CD4-positive, CD25-positive, alpha-beta regulatory T cell (primary cell): ENCODE measurements at regions not wholly inside any gene's neighbourhood (a gene's known extent, or its start where the extent isn't known, plus 50 kb on each side); places are given as distances from the start of the nearest gene placed in this dataset.

Experiments used
- ATAC-seq, 2 donors: fragments of 150-1000 bp; cut with Tn5 transposase; one replicate each; pipeline ENCODE4 v1.10.0; 2021; ENCODE audit warnings: low read depth in 2 of 2, moderate number of reproducible peaks in 2 of 2, moderate library complexity in 1 of 2
- DNase-seq, 3 donors: peaks; one replicate each; pipeline versions ENCODE4 v3.0.0 to v3.0.0-alpha.2; 2012 to 2022; ENCODE audit warnings: mixed read lengths in 1 of 3
- H3K27ac ChIP-seq: one replicate; pipeline ENCODE4 v1.7.0; 2013; ENCODE audit warnings: mild to moderate bottlenecking, low read length; ENCODE audit not compliant: insufficient read depth, poor library complexity, severe bottlenecking
- H3K27me3 ChIP-seq: one replicate; pipeline ENCODE4 v1.7.0; 2013; ENCODE audit warnings: low read length; ENCODE audit not compliant: control insufficient read depth, insufficient read depth
- H3K36me3 ChIP-seq: one replicate; pipeline ENCODE4 v1.7.0; 2013; ENCODE audit warnings: mild to moderate bottlenecking, low read length, moderate library complexity; ENCODE audit not compliant: control insufficient read depth, insufficient read depth
- H3K4me1 ChIP-seq: 2 replicates; pipeline ENCODE4 v1.7.0; 2013; ENCODE audit warnings: mild to moderate bottlenecking, low read length; ENCODE audit not compliant: insufficient read depth, control insufficient read depth, poor library complexity, severe bottlenecking
- H3K4me3 ChIP-seq: one replicate; pipeline ENCODE4 v1.7.0; 2013; ENCODE audit warnings: low read depth, mild to moderate bottlenecking, low read length, moderate library complexity
- H3K9me3 ChIP-seq, 2 experiments: 1 replicate in 1 of 2; 2 replicates in 1 of 2; pipeline ENCODE4 v1.7.0; 2013; ENCODE audit warnings: low read length in 2 of 2, mild to moderate bottlenecking in 1 of 2, moderate library complexity in 1 of 2; ENCODE audit not compliant: control insufficient read depth in 2 of 2
- H3K27ac Mint-ChIP-seq, 3 donors: one replicate each; pipeline ENCODE4 v1.8.0; 2020 to 2022; ENCODE audit warnings: mild to moderate bottlenecking in 3 of 3, mixed read lengths in 3 of 3, moderate library complexity in 2 of 3
- H3K27me3 Mint-ChIP-seq: one replicate; pipeline ENCODE4 v1.8.0; 2022; ENCODE audit warnings: mild to moderate bottlenecking, mixed read lengths
- H3K36me3 Mint-ChIP-seq: one replicate; pipeline ENCODE4 v1.8.0; 2020; ENCODE audit warnings: mixed read lengths
- H3K4me1 Mint-ChIP-seq, 4 donors: one replicate each; pipeline ENCODE4 v1.8.0; 2020 to 2022; ENCODE audit warnings: mixed read lengths in 4 of 4, mild to moderate bottlenecking in 1 of 4
- H3K4me3 Mint-ChIP-seq, 4 donors: one replicate each; pipeline ENCODE4 v1.8.0; 2020 to 2022; ENCODE audit warnings: mild to moderate bottlenecking in 4 of 4, mixed read lengths in 4 of 4, moderate library complexity in 3 of 4
- H3K9me3 Mint-ChIP-seq, 7 donors: one replicate each; pipeline ENCODE4 v1.8.0; 2020 to 2022; ENCODE audit warnings: mixed read lengths in 7 of 7, mild to moderate bottlenecking in 3 of 7, moderate library complexity in 2 of 7

DNA sequence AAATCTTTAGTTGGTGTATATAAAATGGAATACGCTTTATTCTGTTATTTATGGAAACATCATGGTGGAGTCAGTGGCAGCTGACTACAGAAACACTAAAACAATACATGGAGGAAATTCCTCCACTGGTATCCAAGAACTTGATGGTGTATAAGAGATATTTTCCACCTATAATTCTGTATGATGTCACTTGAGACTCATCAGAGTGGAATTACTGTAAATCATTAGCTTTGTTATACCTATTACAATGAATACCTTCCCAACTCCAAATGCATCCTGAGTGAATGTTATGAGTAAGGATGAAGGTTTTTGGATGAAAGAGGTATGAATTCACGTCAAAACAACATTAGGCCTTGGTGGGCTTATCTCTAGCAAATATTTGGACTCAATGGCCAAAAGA, 258.5 kb upstream of the SORL1-AS1 start:
- DNase-seq (no peak), ATAC-seq (no peak)
- H3K4me1 Mint-ChIP-seq = no peaks in the 10 kb centered on the region
- no peak overlapping the region for H3K27ac ChIP-seq
- H3K27ac Mint-ChIP-seq = no peak overlapping the region
- no peaks in the 10 kb centered on the region for H3K9me3 ChIP-seq
- no peaks in the 10 kb centered on the region for H3K4me1 ChIP-seq
- H3K4me3 Mint-ChIP-seq = no peak overlapping the region
- H3K9me3 Mint-ChIP-seq = peaks cover 0 to 3% (median 0%) of the 10 kb centered on the region in 7 donors
- no peaks in the 10 kb centered on the region for H3K27me3 Mint-ChIP-seq
- no peaks in the 10 kb centered on the region for H3K36me3 Mint-ChIP-seq
- no peaks in the 10 kb centered on the region for H3K36me3 ChIP-seq
- H3K4me3 ChIP-seq = no peak overlapping the region
- peaks cover 2% of the 10 kb centered on the region for H3K27me3 ChIP-seq

DNA sequence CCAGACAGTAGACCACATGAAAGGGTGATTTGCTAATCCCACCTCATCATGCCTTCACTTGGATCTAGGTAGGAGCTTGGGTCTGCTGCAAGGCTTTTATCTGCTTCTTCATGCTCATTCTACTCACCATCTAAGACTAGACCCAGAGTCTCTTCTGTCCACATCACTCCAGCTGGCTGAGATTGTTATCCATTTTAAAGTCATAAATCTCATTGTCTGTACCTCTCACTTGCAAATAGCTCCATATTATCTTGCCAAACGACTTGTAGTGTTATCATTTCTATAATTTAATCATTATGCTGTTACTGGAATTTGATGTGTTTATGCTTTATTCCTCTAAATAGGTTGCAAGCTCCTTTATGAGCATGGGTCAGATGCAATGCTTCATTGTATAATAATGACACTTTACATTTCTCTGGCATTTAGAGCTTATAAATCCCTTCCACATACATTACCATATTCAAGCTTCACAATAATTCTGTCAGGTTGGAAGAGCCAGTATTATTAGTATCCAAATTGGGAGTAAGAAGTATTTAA, 254.2 kb upstream of the SORL1-AS1 start:
- Histone ChIP-seq H3K4me1 (no peaks in the 10 kb centered on the region), H3K27me3 (no peaks in the 10 kb centered on the region), H3K9me3 (no peaks in the 10 kb centered on the region), H3K4me3 (no peak overlapping the region), H3K36me3 (no peaks in the 10 kb centered on the region), H3K27ac (no peak overlapping the region)
- Mint-ChIP-seq H3K4me1 (no peaks in the 10 kb centered on the region), H3K27ac (no peak overlapping the region), H3K9me3 (no peaks in the 10 kb centered on the region), H3K4me3 (no peak overlapping the region), H3K36me3 (no peaks in the 10 kb centered on the region), H3K27me3 (peaks cover 8% of the 10 kb centered on the region)
- no peak for ATAC-seq
- no peak for DNase-seq

DNA sequence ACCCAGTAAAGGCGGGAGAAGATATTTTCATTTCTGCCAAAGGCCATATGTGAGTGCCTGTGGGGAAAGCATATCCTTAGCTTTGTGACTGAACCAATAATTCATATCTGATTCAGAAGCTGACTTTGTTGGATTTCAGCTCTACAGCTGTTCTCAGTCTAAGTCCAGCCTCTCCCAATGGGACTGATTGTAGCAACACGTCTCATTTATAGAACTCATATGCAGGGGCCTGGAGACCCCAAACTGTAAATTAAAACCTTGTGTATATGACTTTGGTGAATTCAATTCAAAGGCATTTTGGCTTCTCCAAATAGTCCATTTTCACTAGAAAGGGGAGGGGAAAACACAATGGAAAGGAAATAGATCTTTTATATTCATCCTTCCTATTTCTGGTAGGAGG, 250.4 kb upstream of the SORL1-AS1 start:
- H3K4me3 Mint-ChIP-seq = no peak overlapping the region
- no peak overlapping the region for H3K27ac Mint-ChIP-seq
- no peak for DNase-seq

DNA sequence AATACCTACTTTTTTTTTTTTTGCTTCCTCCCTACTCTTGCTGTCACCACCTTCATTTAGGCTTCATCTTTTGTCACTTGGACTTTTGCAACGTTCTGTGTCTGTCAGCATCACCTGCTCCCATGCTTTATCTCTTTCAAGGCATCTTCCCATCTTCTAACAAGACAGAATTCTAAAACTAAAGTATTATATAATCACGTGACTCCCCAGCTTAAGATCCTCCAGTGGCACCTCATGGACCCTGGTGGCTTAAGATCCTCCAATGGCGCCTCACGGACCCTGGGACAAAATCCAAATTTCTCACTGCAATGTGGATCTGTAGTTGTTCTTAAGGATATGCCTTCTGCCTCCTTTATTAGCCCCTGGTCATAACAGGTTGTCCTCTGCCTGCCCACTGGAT, 248.2 kb upstream of the SORL1-AS1 start:
- DNase-seq = no peak
- no peaks in the 10 kb centered on the region for H3K36me3 ChIP-seq
- Mint-ChIP-seq H3K9me3 (no peaks in the 10 kb centered on the region), H3K4me3 (no peak overlapping the region), H3K4me1 (no peaks in the 10 kb centered on the region), H3K27ac (no peak overlapping the region), H3K36me3 (no peaks in the 10 kb centered on the region), H3K27me3 (peaks cover 22% of the 10 kb centered on the region)
- ATAC-seq = no peak
- H3K4me3 ChIP-seq = no peak overlapping the region
- H3K9me3 ChIP-seq = no peaks in the 10 kb centered on the region
- no peak overlapping the region for H3K27ac ChIP-seq
- H3K4me1 ChIP-seq = no peaks in the 10 kb centered on the region
- H3K27me3 ChIP-seq = no peaks in the 10 kb centered on the region

More for the DNA sequence above, 250.4 kb upstream of the SORL1-AS1 start:
- Histone ChIP-seq H3K9me3 (no peaks in the 10 kb centered on the region), H3K36me3 (no peaks in the 10 kb centered on the region), H3K27me3 (no peaks in the 10 kb centered on the region), H3K4me3 (no peak overlapping the region), H3K4me1 (no peaks in the 10 kb centered on the region), H3K27ac (no peak overlapping the region)
- Mint-ChIP-seq H3K4me1 (no peaks in the 10 kb centered on the region), H3K36me3 (no peaks in the 10 kb centered on the region), H3K27me3 (peaks cover 22% of the 10 kb centered on the region), H3K9me3 (no peaks in the 10 kb centered on the region)
- ATAC-seq = no peak

DNA sequence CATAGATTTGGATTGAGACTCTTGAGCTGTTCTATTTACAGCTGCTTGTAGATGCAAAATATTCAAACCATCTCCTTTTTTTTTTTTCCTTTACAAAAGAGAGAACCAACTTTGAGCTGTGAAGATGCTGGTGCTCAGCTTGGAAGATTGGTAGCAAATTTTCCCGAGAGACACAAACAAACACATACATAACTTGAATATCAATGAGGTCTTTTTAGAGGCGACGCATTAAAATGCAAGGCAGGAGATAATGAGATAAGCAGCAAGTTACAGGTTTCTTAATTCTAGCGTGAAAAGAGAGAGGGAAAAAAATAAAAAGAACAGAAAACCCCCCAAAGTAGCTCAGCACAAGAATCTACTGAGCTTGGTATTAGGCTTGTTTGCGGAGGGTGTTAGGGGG, 247.0 kb upstream of the SORL1-AS1 start:
- H3K27ac Mint-ChIP-seq = no peak overlapping the region
- no peaks in the 10 kb centered on the region for H3K36me3 Mint-ChIP-seq
- no peaks in the 10 kb centered on the region for H3K9me3 ChIP-seq
- no peak overlapping the region for H3K4me3 Mint-ChIP-seq
- ATAC-seq (no peak), DNase-seq (no peak)
- H3K4me3 ChIP-seq = no peak overlapping the region
- no peak overlapping the region for H3K27ac ChIP-seq
- H3K36me3 ChIP-seq = no peaks in the 10 kb centered on the region
- no peaks in the 10 kb centered on the region for H3K4me1 ChIP-seq
- H3K27me3 Mint-ChIP-seq = peaks cover 22% of the 10 kb centered on the region
- H3K4me1 Mint-ChIP-seq = no peaks in the 10 kb centered on the region
- H3K27me3 ChIP-seq = no peaks in the 10 kb centered on the region
- H3K9me3 Mint-ChIP-seq = no peaks in the 10 kb centered on the region

DNA sequence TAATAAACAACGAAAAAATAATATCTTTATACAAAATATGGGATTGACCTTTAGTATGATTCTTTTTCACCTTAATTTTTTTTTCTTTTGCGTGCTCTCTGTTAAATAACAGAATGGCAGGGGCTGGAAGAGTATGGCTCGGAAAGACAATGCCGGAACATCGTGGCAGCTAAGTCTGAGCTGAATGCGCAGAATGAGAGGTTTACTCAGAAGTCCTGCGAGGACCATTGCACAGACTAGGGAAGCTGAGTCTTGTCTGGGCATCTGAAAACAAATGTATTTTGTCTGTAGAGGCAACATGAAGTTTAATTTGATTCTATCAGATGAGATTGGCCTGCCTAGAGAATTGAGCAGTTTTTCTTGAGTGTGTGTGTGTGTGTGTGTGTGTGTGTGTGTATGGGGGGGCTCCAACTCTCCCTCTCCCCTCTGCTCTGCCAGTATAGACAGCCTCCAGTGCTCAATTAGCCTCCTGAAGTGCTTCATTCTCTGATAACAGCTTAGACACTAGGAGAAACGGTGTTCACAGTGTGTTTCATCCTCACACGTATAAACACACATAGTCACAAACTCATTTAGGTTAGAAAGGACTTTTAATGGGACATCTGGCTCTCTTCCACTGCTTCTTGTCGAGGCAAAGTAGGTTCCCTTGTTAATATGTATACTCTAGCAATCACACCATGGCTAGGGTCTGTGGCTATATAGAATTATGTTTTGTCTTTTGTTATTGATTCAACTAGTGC, 244.3 kb upstream of the SORL1-AS1 start:
- ATAC-seq (no peak), DNase-seq (no peak)
- Histone ChIP-seq H3K36me3 (no peaks in the 10 kb centered on the region), H3K4me3 (no peak overlapping the region), H3K27ac (no peak overlapping the region), H3K9me3 (no peaks in the 10 kb centered on the region), H3K27me3 (no peaks in the 10 kb centered on the region), H3K4me1 (no peaks in the 10 kb centered on the region)
- H3K9me3 Mint-ChIP-seq = no peaks in the 10 kb centered on the region
- peaks cover 14% of the 10 kb centered on the region for H3K27me3 Mint-ChIP-seq
- no peaks in the 10 kb centered on the region for H3K36me3 Mint-ChIP-seq
- no peak overlapping the region for H3K4me3 Mint-ChIP-seq
- H3K4me1 Mint-ChIP-seq = no peaks in the 10 kb centered on the region
- no peak overlapping the region for H3K27ac Mint-ChIP-seq

DNA sequence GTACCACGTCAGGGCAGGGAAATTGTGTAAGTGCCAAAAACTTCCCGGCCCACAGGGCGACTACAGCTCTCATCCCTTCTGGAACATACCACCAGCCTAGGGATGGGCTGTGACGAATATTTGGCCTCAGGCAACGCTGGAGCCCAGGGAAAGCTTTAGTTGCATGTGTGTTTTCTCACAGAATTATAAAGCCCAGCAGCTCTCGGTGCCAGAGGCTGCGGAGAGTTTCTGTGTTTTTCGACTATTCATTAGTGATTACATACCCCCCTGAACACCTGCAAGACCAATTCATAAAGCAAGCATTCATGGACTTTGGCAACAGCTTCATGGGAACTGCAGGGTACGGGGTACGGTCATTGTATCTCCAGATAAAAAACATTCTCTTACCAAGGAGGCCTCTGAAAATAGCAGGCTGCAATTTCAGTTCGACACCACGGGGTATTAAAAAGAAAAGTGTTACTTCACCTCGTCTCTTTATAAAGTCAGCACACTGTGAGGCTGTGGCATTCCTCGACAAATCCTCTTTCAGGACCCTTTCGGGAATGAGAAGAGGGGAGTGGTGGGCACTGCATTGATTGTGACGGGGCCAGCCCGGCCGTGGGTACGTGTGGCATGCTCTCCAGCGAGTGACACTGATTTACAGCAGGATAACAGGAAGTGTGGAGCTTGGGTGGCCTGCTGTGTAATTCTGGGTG, 243.6 kb upstream of the SORL1-AS1 start:
- ATAC-seq (no peak), DNase-seq (no peak)
- no peak overlapping the region for H3K27ac ChIP-seq
- no peaks in the 10 kb centered on the region for H3K9me3 ChIP-seq
- no peak overlapping the region for H3K4me3 ChIP-seq
- no peaks in the 10 kb centered on the region for H3K27me3 ChIP-seq
- peaks cover 14% of the 10 kb centered on the region for H3K27me3 Mint-ChIP-seq
- H3K4me1 Mint-ChIP-seq = no peaks in the 10 kb centered on the region
- H3K9me3 Mint-ChIP-seq = no peaks in the 10 kb centered on the region
- no peak overlapping the region for H3K4me3 Mint-ChIP-seq
- no peak overlapping the region for H3K27ac Mint-ChIP-seq
- H3K4me1 ChIP-seq = no peaks in the 10 kb centered on the region
- no peaks in the 10 kb centered on the region for H3K36me3 Mint-ChIP-seq
- H3K36me3 ChIP-seq = no peaks in the 10 kb centered on the region

DNA sequence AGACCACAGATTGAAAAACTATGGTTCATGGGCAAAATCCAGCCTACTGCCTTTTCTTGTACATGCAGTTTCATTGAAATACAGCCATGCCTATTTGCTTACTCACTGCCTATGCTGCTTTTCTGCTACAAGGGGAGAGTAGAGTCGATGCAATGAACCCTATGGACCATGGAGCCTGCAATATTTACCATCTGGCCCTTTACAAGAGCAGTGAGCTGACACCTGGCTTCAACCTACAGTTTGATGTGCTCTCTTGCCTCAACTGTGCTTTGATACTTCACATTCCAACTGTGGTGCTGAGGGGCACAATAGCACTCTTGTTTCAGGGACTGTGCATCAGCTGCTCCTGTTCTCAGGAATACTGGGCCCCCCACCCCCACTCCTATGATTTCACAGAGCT, 239.5 kb upstream of the SORL1-AS1 start:
- ATAC-seq (no peak), DNase-seq (no peak)
- H3K27me3 ChIP-seq = no peaks in the 10 kb centered on the region
- no peak overlapping the region for H3K27ac ChIP-seq
- H3K36me3 ChIP-seq = no peaks in the 10 kb centered on the region
- H3K4me1 ChIP-seq = no peaks in the 10 kb centered on the region
- no peak overlapping the region for H3K4me3 ChIP-seq
- H3K27ac Mint-ChIP-seq = no peak overlapping the region
- H3K36me3 Mint-ChIP-seq = no peaks in the 10 kb centered on the region
- no peaks in the 10 kb centered on the region for H3K4me1 Mint-ChIP-seq
- H3K4me3 Mint-ChIP-seq = no peak overlapping the region
- peaks cover 5% of the 10 kb centered on the region for H3K27me3 Mint-ChIP-seq
- H3K9me3 ChIP-seq = no peaks in the 10 kb centered on the region
- no peaks in the 10 kb centered on the region for H3K9me3 Mint-ChIP-seq
